Mononuclear cell (primary cell): ENCODE measurements at regions not wholly inside any gene's neighbourhood (a gene's known extent, or its start where the extent isn't known, plus 50 kb on each side); places are given as distances from the start of the nearest gene placed in this dataset.
"Not testable (repeated sequence)": the region's sequence is repeated elsewhere in the genome, so short reads cannot be mapped to it uniquely, and the experiment has no call there.

ENCODE experiments used
- H3K27me3 ChIP-seq: 2 replicates; pipeline ENCODE4 v1.6.0; 2011; ENCODE audit warnings: low read length, control low read depth; ENCODE audit not compliant: insufficient read depth
- H3K4me1 ChIP-seq: 2 replicates; pipeline ENCODE4 v1.5.1; 2011; ENCODE audit warnings: mild to moderate bottlenecking, low read length, control low read depth; ENCODE audit not compliant: insufficient read depth
- H3K4me3 ChIP-seq: 2 replicates; pipeline ENCODE4 v1.5.1; 2011; ENCODE audit warnings: mild to moderate bottlenecking, low read length, moderate library complexity
- H3K9me3 ChIP-seq: 2 replicates; pipeline ENCODE4 v1.5.1; 2011; ENCODE audit warnings: low read depth, mild to moderate bottlenecking, control low read depth, low read length

DNA sequence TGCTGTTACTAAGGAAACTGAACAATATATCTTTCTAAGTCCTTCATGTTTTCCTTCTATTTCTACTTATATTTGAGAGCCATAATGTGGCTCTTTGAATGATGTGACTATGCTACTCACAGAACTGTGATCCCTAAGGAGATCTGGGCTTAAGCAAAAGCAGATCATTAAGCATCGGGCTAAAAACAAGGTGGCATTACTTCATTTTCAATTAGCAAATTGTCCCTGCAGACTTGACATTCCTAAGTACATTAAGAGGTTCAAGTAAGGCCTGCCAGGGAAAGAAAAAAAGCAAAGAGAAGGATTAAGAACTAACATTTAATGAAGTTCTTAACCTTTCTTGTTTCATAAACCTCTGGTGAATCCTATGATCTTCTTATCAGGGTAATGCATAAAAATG, 447.6 kb downstream of the PDGFC start:
- no peaks in the 10 kb centered on the region for H3K27me3 ChIP-seq
- H3K4me3 ChIP-seq, result no peak overlapping the region
- H3K9me3 ChIP-seq, result no peaks in the 10 kb centered on the region
- no peaks in the 10 kb centered on the region for H3K4me1 ChIP-seq

DNA sequence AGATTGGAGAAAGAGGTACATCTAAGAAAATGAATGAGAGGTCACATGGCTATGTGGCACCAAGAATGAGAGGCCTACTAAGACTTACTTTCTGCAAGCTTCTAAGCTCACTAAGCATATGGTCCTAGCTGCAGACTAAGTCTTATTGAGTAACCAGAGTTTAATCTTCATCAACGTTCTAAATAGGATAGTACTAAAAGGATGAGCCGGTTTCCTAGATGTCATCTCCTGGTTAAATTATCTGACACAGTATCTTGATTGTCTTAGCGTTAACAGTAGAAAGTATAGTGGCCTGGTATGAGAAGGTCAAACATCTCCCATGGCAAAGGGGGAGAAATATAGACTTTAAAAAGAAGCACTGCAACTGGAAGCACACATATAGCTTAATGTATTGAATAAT, 448.1 kb downstream of the PDGFC start:
- Histone ChIP-seq H3K9me3 (no peaks in the 10 kb centered on the region), H3K27me3 (no peaks in the 10 kb centered on the region), H3K4me1 (no peaks in the 10 kb centered on the region), H3K4me3 (no peak overlapping the region)

DNA sequence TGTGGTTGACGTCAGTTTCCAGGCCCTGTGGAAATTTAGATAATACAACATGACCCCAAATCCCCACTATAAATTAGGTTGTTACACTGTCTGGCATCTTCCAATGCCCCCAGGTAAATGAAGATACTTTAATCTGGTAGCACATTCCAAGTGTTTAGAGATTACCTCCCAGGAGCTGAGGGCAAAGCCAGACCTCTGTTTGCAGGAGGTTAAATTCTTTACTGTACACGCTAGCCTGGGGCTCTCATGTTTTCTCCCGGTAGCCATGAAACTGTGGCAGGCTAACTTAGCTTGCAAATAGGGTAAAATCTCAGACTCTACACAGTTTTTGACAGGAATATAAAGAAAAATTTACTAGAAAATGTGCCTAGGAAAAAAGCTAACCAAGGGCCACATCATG, 450.0 kb downstream of the PDGFC start:
- no peaks in the 10 kb centered on the region for H3K4me1 ChIP-seq
- no peaks in the 10 kb centered on the region for H3K9me3 ChIP-seq
- no peaks in the 10 kb centered on the region for H3K27me3 ChIP-seq
- H3K4me3 ChIP-seq, result no peak overlapping the region

GRCh38 chr4:156517956-156518355, 453.6 kb downstream of the PDGFC start:
- Histone ChIP-seq H3K4me1 (peaks cover 6% of the 10 kb centered on the region), H3K9me3 (no peaks in the 10 kb centered on the region), H3K27me3 (no peaks in the 10 kb centered on the region), H3K4me3 (no peak overlapping the region)

GRCh38 chr4:156517546-156517945, 454.1 kb downstream of the PDGFC start:
- Histone ChIP-seq H3K4me3 (no peak overlapping the region), H3K9me3 (no peaks in the 10 kb centered on the region), H3K27me3 (no peaks in the 10 kb centered on the region), H3K4me1 (peaks cover 6% of the 10 kb centered on the region)

GRCh38 chr4:156516698-156517097, 454.9 kb downstream of the PDGFC start:
- H3K9me3 ChIP-seq, result no peaks in the 10 kb centered on the region
- no peak overlapping the region for H3K4me3 ChIP-seq

GRCh38 chr4:156515295-156515694, 456.3 kb downstream of the PDGFC start:
- Histone ChIP-seq H3K9me3 (no peaks in the 10 kb centered on the region), H3K4me3 (no peak overlapping the region), H3K4me1 (peaks cover 6% of the 10 kb centered on the region), H3K27me3 (no peaks in the 10 kb centered on the region)

More at GRCh38 chr4:156516698-156517097, 454.9 kb downstream of the PDGFC start:
- H3K4me1 ChIP-seq, result peaks cover 6% of the 10 kb centered on the region
- H3K27me3 ChIP-seq, result no peaks in the 10 kb centered on the region

DNA sequence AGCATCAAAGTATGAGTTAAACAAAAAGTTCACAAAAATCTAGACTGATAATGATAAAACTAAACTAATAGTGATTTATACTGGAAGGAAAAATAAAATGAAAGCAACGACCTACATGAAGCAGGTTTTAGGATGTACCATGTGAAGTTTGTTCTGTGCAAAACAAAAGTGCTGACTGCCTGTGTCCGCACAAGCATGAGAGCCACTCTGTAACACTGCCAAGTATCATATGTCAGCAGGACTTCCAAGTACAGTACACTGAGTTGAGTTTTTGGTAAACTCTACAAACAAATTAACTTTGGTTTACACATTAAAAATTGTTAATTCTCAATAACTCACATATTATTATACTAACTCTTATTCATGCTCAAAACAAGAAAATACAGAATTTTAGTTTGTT, 459.0 kb downstream of the PDGFC start:
- Histone ChIP-seq H3K27me3 (no peaks in the 10 kb centered on the region), H3K9me3 (no peaks in the 10 kb centered on the region), H3K4me3 (no peak overlapping the region), H3K4me1 (peaks cover 6% of the 10 kb centered on the region)

GRCh38 chr4:156509921-156510320, 461.7 kb downstream of the PDGFC start:
- not testable (repeated sequence) for H3K27me3 ChIP-seq, H3K9me3 ChIP-seq, H3K4me3 ChIP-seq, H3K4me1 ChIP-seq

DNA sequence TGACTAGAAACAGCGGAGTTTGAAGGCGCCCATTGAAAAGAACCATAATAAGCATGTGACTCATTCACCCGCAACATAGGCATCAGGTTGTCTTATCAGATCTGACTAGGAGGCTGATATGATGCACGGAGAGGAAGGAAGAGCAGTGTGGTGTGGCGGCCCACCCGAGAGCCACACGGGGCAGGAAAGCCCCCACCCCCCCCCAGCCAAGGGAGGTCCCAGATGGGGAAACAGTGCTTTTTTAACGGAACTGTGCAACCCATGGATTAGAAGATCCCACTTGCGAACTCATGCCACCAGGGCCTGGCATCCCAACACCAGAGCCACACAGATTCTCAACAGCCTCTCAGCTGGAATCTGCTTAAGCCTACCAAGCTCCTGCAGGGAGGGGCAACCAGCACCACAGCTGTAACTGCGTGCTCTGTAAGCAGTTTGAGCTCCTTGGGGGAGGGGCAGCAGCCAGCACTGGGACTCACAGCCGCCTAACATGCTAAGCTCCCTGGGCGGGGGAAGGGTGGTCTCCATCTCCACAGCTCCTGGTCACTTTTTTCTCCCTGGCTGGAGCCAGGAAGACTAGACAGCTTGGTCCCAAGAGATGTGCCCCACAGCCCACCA, 466.2 kb downstream of the PDGFC start:
- no peaks in the 10 kb centered on the region for H3K4me1 ChIP-seq

DNA sequence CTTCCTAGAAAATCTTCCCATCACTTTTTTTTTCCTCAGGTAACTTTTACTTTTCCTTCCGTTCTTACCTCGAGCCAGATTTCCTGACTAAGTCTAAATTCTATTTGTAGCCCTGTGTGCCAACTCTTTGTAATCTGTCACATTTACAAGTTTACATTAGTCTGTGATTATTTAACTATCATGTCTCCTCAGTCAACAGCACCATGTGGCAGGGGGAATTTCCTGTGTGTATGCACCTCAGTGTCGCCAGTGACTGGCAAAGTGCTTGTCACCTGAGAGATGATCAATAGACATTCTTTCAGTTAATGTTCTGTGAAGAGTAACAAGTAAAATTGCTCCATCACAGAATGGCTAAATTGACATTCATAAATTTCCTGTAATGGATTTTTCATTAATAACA, 468.5 kb downstream of the PDGFC start:
- no peaks in the 10 kb centered on the region for H3K9me3 ChIP-seq
- H3K4me1 ChIP-seq, result no peaks in the 10 kb centered on the region
- H3K27me3 ChIP-seq, result no peaks in the 10 kb centered on the region

More for the DNA sequence above, 466.2 kb downstream of the PDGFC start:
- no peaks in the 10 kb centered on the region for H3K9me3 ChIP-seq
- no peaks in the 10 kb centered on the region for H3K27me3 ChIP-seq
- no peak overlapping the region for H3K4me3 ChIP-seq

DNA sequence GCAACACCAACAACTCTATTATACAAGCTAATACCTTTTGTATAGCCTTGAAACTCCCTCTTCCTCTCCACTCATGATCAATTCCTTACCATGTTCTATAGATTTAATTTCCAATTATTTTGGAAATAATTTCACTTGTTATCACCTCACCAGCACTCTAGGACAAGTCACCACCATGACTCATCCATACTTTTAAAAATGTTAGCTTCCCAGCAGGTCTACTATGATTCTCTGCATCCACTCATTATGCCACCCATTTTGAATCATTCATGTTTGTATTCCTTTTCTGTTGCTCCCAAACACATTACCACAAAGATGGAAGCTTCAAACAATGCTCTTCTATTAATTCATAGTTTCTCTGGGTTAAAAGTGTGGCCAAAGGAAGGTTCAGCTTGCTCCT, 469.6 kb downstream of the PDGFC start:
- no peaks in the 10 kb centered on the region for H3K4me1 ChIP-seq
- no peak overlapping the region for H3K4me3 ChIP-seq
- H3K27me3 ChIP-seq, result no peaks in the 10 kb centered on the region
- no peaks in the 10 kb centered on the region for H3K9me3 ChIP-seq

More for the DNA sequence above, 468.5 kb downstream of the PDGFC start:
- H3K4me3 ChIP-seq, result no peak overlapping the region

DNA sequence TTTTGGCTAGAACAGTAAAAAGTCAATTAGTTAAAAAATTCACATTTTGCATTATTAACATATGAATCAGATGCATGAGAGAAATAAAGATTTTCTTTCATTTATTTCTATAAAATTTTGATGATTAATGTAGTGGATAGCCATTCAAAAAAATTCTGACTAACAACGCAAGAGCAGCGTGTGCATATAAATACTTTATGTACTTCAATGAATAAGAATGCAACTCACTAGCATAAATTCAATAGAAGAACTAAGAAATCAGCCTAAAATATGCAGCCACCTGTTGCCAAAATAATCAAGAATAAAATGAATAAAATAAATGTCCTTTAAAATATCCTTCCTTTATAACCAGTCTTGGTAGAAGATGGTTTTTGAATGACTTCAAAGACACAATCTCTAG, 471.9 kb downstream of the PDGFC start:
- Histone ChIP-seq H3K4me3 (no peak overlapping the region), H3K9me3 (no peaks in the 10 kb centered on the region), H3K4me1 (no peaks in the 10 kb centered on the region), H3K27me3 (no peaks in the 10 kb centered on the region)

DNA sequence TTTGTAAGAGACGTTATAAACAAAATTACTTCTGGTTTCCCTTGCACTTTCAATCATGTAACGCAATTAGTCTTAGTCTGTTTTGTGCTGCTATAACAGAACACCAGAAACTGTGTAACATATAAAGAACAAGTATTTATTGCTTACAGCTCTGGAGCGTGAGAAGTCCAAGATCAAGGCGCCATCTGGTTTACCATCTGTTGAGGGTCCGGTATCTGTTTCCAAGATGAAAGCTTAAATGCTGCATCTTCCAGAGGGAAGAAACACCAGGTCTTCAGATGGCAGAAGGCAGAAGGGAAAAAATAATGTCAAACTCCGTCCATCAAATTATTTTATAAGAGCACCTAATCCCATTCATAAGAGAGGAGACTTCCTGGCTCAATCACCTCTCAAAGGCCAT, 474.1 kb downstream of the PDGFC start:
- H3K27me3 ChIP-seq, result no peaks in the 10 kb centered on the region
- no peaks in the 10 kb centered on the region for H3K9me3 ChIP-seq
- no peaks in the 10 kb centered on the region for H3K4me1 ChIP-seq
- no peak overlapping the region for H3K4me3 ChIP-seq

GRCh38 chr4:156496797-156497196, 474.8 kb downstream of the PDGFC start:
- H3K4me1 ChIP-seq, result no peaks in the 10 kb centered on the region
- no peaks in the 10 kb centered on the region for H3K9me3 ChIP-seq
- no peak overlapping the region for H3K4me3 ChIP-seq
- no peaks in the 10 kb centered on the region for H3K27me3 ChIP-seq

DNA sequence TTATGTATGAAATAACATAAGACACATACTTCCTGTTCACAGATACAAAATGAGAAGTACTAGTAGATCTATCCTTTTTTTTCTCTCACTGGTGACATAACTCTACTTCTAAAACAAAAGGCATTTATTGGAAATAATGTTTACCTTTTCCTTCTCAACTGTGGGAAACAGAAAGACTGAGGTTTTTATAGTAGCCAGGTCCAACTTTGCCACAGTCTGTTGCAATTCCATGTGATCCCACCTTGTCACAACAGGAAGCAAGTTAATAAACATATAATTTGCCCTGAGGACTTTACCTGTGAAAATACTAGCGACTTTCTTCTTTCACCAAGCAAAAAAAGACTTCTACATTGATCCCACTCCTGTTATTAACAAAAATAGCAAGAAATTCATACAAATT, 475.8 kb downstream of the PDGFC start:
- no peak overlapping the region for H3K4me3 ChIP-seq

More for the DNA sequence above, 475.8 kb downstream of the PDGFC start:
- Histone ChIP-seq H3K9me3 (no peaks in the 10 kb centered on the region), H3K4me1 (no peaks in the 10 kb centered on the region), H3K27me3 (no peaks in the 10 kb centered on the region)
